ENCODE measurements at regions not wholly inside any gene's neighbourhood (a gene's known extent, or its start where the extent isn't known, plus 50 kb on each side); places are given as distances from the start of the nearest gene placed in this dataset.
"Not testable (repeated sequence)": the region's sequence is repeated elsewhere in the genome, so short reads cannot be mapped to it uniquely, and the experiment has no call there.

DNA sequence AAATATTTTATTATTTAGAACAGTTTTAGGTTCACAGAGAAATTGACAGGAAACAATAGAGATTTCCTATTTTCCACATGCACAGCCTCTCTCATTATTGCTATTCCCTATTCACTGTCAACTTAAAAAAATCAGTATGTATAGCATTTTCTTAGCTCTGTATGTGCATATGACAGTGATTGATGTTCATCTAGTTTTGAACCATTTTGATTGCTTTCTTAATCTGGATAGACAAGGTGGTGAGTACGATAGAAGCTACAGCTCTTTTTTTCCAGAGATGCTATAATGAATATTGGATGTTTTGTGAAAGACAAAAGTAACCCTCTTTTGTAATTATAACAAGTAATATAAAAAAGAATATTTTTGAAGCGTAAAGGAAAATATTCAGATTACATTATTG lies 201.2 kb upstream of the ARRDC3 start:
- no peak overlapping the region for H3K9ac ChIP-seq (replicated peaks; ENCODE audit: extremely low read depth, insufficient read depth, low read length)
- no peaks in the 10 kb centered on the region for H4K20me1 ChIP-seq (replicated peaks; ENCODE audit: control insufficient read depth, extremely low read depth, insufficient read depth, low read length)
- no peak overlapping the region for H3K4me2 ChIP-seq (ENCODE audit: insufficient read depth, low read length)
- BruUV-seq (replicated peaks), result no TSS peak
- H3K9me1 ChIP-seq (replicated peaks; ENCODE audit: control insufficient read depth, extremely low read depth, insufficient read depth, low read length), result no peaks in the 10 kb centered on the region
- POLR2A ChIA-PET, result no interaction called here
- H2AFZ ChIP-seq (ENCODE audit: low read depth, low read length), result no peak overlapping the region
- CTCF ChIA-PET, result no interaction called here
- H3K9me3 ChIP-seq (replicated peaks; ENCODE audit: control insufficient read depth, insufficient read depth, low read length), result no peaks in the 10 kb centered on the region
- FAIRE-seq (no peak), DNase-seq (ENCODE audit: low read depth, low spot score) (no peak)
- H3K27ac ChIP-seq (ENCODE audit: insufficient read depth, low read depth, low read length), result no peak overlapping the region
- dilution Hi-C loops (cut with MboI; ENCODE audit: extremely low pct_ligation_motif_present, low sequenced_read_pairs), result no loop called here
- intact Hi-C loops (cut with micrococcal nuclease), result no loop called here
- H3K79me2 ChIP-seq (ENCODE audit: control insufficient read depth, insufficient read depth, low read length), result no peaks in the 10 kb centered on the region
- H3K4me1 ChIP-seq (ENCODE audit: control insufficient read depth, extremely low read depth, insufficient read depth, low read length), result no peaks in the 10 kb centered on the region
- H3K4me3 ChIP-seq (replicated peaks in 1 of 3; ENCODE audit: insufficient read depth in 1 of 3, low read depth in 1 of 3, low read length in 3 of 3), result no peak overlapping the region
- TF ChIP-seq JUN (IDR thresholded peaks at IDR 0.05; ENCODE audit: borderline replicate concordance, insufficient read depth, insufficient read length, low read depth), result no peak
- TF ChIP-seq EZH2 (IDR thresholded peaks at IDR 0.05; ENCODE audit: borderline replicate concordance, low read depth, low read length, severe bottlenecking), result no peak
- TF ChIP-seq POLR2AphosphoS5 (IDR thresholded peaks at IDR 0.05; ENCODE audit: insufficient read depth, low read depth, low read length), result no peak
- TF ChIP-seq, protein P1, sequence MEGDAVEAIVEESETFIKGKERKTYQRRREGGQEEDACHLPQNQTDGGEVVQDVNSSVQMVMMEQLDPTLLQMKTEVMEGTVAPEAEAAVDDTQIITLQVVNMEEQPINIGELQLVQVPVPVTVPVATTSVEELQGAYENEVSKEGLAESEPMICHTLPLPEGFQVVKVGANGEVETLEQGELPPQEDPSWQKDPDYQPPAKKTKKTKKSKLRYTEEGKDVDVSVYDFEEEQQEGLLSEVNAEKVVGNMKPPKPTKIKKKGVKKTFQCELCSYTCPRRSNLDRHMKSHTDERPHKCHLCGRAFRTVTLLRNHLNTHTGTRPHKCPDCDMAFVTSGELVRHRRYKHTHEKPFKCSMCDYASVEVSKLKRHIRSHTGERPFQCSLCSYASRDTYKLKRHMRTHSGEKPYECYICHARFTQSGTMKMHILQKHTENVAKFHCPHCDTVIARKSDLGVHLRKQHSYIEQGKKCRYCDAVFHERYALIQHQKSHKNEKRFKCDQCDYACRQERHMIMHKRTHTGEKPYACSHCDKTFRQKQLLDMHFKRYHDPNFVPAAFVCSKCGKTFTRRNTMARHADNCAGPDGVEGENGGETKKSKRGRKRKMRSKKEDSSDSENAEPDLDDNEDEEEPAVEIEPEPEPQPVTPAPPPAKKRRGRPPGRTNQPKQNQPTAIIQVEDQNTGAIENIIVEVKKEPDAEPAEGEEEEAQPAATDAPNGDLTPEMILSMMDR (IDR thresholded peaks at IDR 0.05; ENCODE audit: extremely low read depth in 1 of 2, insufficient read depth in 1 of 2, low read depth in 1 of 2, low read length in 2 of 2), result no peak
- no peak for TF ChIP-seq POLR2A (IDR thresholded peaks at IDR 0.05; ENCODE audit: low read depth, low read length)
- TF ChIP-seq MYC (IDR thresholded peaks at IDR 0.05; ENCODE audit: low read depth, low read length), result no peak
- TF ChIP-seq GATA2 (IDR thresholded peaks at IDR 0.05; ENCODE audit: insufficient read depth, insufficient read length, low read depth, low read length), result no peak
- no peak for TF ChIP-seq FOS (IDR thresholded peaks at IDR 0.05; ENCODE audit: borderline replicate concordance, insufficient read depth, low read length)
- TF ChIP-seq, protein P2, sequence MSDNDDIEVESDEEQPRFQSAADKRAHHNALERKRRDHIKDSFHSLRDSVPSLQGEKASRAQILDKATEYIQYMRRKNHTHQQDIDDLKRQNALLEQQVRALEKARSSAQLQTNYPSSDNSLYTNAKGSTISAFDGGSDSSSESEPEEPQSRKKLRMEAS (IDR thresholded peaks at IDR 0.05; ENCODE audit: insufficient read depth, insufficient read length), result no peak
- no peaks in the 10 kb centered on the region for H3K27me3 ChIP-seq (ENCODE audit: control insufficient read depth in 2 of 2, insufficient read depth in 2 of 2, low read length in 2 of 2)
- no peaks in the 10 kb centered on the region for H3K36me3 ChIP-seq (ENCODE audit: control insufficient read depth in 2 of 2, extremely low read depth in 1 of 2, insufficient read depth in 2 of 2, low read length in 2 of 2)

DNA sequence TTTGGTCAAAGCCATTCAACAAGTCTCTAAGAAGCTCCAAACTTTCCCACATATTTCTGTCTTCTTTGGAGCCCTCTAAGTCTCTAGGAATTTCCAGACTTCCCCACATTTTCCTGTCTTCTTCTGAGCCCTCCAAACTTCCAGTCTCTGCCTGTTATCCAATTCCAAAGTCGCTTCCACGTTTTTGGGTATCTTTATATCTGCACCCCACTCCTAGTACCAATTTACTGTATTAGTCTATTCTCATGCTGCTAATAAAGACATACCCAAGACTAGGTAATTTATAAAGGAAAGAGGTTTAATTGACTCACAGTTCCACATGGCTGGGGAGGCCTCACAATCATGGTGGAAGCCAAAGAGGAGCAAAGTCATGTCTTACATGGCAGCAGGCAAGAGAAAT lies 182.9 kb upstream of the ARRDC3 start:
- BruUV-seq (replicated peaks); H3K36me3 ChIP-seq (ENCODE audit: control insufficient read depth in 2 of 2, extremely low read depth in 1 of 2, insufficient read depth in 2 of 2, low read length in 2 of 2); DNase-seq (ENCODE audit: low read depth, low spot score); H3K27me3 ChIP-seq (ENCODE audit: control insufficient read depth in 2 of 2, insufficient read depth in 2 of 2, low read length in 2 of 2); H3K79me2 ChIP-seq (ENCODE audit: control insufficient read depth, insufficient read depth, low read length); H4K20me1 ChIP-seq (replicated peaks; ENCODE audit: control insufficient read depth, extremely low read depth, insufficient read depth, low read length); intact Hi-C loops (cut with micrococcal nuclease); CTCF ChIA-PET; H3K27ac ChIP-seq (ENCODE audit: insufficient read depth, low read depth, low read length); H3K9ac ChIP-seq (replicated peaks; ENCODE audit: extremely low read depth, insufficient read depth, low read length); dilution Hi-C loops (cut with MboI; ENCODE audit: extremely low pct_ligation_motif_present, low sequenced_read_pairs); FAIRE-seq; H2AFZ ChIP-seq (ENCODE audit: low read depth, low read length); H3K4me3 ChIP-seq (replicated peaks in 1 of 3; ENCODE audit: insufficient read depth in 1 of 3, low read depth in 1 of 3, low read length in 3 of 3); H3K9me1 ChIP-seq (replicated peaks; ENCODE audit: control insufficient read depth, extremely low read depth, insufficient read depth, low read length); H3K4me1 ChIP-seq (ENCODE audit: control insufficient read depth, extremely low read depth, insufficient read depth, low read length); H3K4me2 ChIP-seq (ENCODE audit: insufficient read depth, low read length); H3K9me3 ChIP-seq (replicated peaks; ENCODE audit: control insufficient read depth, insufficient read depth, low read length); POLR2A ChIA-PET: not testable (repeated sequence)

Data from endothelial cell of umbilical vein (primary cell).